Psoas muscle (tissue), 7 donors: ENCODE measurements at regions not wholly inside any gene's neighbourhood (a gene's known extent, or its start where the extent isn't known, plus 50 kb on each side); places are given as distances from the start of the nearest gene placed in this dataset.

Experiments used
- ATAC-seq, 4 donors: fragments of 200-7000 bp; cut with Tn5 transposase; one replicate each; pipeline ENCODE4 v1.9.1; 2020; ENCODE audit warnings: moderate library complexity in 3 of 4, mild to moderate bottlenecking in 2 of 4
- DNase-seq, 2 donors: peaks; one replicate each; pipeline ENCODE4 v3.0.0-alpha.2; 2020
- H3K27ac ChIP-seq: fragments of 200-600 bp; one replicate; pipeline ENCODE4 v1.8.0; 2022
- H3K27me3 ChIP-seq, 3 donors: fragments of 200-600 bp in 1 of 3; one replicate each; pipeline versions ENCODE4 v1.6.1 to v1.8.0; 2013 to 2022; ENCODE audit warnings: low read length in 2 of 3, mild to moderate bottlenecking in 2 of 3, moderate library complexity in 1 of 3; ENCODE audit not compliant: insufficient read depth in 3 of 3
- H3K36me3 ChIP-seq, 2 donors: fragments of 200-600 bp in 1 of 2; one replicate each; pipeline versions ENCODE4 v1.6.1 to v1.8.0; 2013 to 2022; ENCODE audit warnings: low read depth in 1 of 2, mild to moderate bottlenecking in 1 of 2, moderate library complexity in 1 of 2; ENCODE audit not compliant: insufficient read depth in 1 of 2
- H3K4me1 ChIP-seq: fragments of 200-600 bp; one replicate; pipeline ENCODE4 v1.8.0; 2022
- H3K4me3 ChIP-seq: fragments of 200-600 bp; one replicate; pipeline ENCODE4 v1.8.0; 2022; ENCODE audit warnings: mild to moderate bottlenecking
- H3K9me3 ChIP-seq: fragments of 200-600 bp; one replicate; pipeline ENCODE4 v1.8.0; 2022
- WGBS, 3 donors: extraction: QIAGEN DNeasy Blood & Tissue Kit; methylation state at CpG; one replicate each; pipeline versions ENCODE4 v1.1.6 to v1.1.7; 2013; 5-methylcytosine and 5-hydroxymethylcytosine counted together
- intact Hi-C, 2 donors: fragments of 100-400 bp; cut with DNase I; formaldehyde crosslinking; loops; one replicate each; pipeline versions ENCODE4 v1.11.0 to v1.14.2; 2022
- TF ChIP-seq, protein P1 (sequence below): fragments of 200-600 bp; IDR thresholded peaks from one replicate; pipeline ENCODE4 v1.8.0; 2022; ENCODE audit warnings: antibody characterized with exemption
- donor health status: healthy with polysubstance abuse.
- donor health status: DM: no; HTN: no; CAD: no; lungs with moderate emphysema.
- donor health status: Bipolar disorder and iron deficiency.
- donor health status: healthy.
- donor health status: DM: yes; HTN: yes; CAD: no.
- donor health status: DM: no; HTN: no; CAD: no.
- donor health status: DM: yes; HTN: yes; CAD: no.

DNA sequence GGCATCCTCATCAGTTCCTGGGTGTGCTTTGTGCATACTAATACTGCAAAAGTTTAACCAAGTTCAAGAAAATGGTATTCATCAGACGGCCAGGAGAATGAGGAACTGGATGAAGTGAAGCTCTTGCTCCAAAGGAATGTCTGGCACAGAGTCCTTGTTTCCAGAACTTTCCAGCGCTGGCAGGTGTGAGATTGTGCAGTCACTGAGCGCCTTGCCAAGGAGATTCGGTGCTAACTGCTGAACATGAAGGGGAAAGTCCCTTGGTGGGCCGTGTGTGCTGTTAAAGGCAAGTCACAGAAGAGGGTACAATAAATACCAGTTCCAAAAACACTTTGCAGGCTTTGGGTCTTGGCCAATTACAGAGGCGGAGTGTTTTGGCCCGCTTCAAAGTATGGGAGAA lies 262.3 kb upstream of the SOX4 start:
- TF ChIP-seq, protein P1, sequence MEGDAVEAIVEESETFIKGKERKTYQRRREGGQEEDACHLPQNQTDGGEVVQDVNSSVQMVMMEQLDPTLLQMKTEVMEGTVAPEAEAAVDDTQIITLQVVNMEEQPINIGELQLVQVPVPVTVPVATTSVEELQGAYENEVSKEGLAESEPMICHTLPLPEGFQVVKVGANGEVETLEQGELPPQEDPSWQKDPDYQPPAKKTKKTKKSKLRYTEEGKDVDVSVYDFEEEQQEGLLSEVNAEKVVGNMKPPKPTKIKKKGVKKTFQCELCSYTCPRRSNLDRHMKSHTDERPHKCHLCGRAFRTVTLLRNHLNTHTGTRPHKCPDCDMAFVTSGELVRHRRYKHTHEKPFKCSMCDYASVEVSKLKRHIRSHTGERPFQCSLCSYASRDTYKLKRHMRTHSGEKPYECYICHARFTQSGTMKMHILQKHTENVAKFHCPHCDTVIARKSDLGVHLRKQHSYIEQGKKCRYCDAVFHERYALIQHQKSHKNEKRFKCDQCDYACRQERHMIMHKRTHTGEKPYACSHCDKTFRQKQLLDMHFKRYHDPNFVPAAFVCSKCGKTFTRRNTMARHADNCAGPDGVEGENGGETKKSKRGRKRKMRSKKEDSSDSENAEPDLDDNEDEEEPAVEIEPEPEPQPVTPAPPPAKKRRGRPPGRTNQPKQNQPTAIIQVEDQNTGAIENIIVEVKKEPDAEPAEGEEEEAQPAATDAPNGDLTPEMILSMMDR, result no peak
- Histone ChIP-seq H3K36me3 (no peaks in the 10 kb centered on the region), H3K27me3 (no peaks in the 10 kb centered on the region), H3K9me3 (no peaks in the 10 kb centered on the region), H3K27ac (no peak overlapping the region), H3K4me3 (no peak overlapping the region), H3K4me1 (no peaks in the 10 kb centered on the region)
- 22 to 41% (median 26%) methylated on average over 7 of the region's 7 CpGs for WGBS, 3 donors
- DNase-seq (no peak), ATAC-seq (no peak)
- intact Hi-C loops, result no loop called here

DNA sequence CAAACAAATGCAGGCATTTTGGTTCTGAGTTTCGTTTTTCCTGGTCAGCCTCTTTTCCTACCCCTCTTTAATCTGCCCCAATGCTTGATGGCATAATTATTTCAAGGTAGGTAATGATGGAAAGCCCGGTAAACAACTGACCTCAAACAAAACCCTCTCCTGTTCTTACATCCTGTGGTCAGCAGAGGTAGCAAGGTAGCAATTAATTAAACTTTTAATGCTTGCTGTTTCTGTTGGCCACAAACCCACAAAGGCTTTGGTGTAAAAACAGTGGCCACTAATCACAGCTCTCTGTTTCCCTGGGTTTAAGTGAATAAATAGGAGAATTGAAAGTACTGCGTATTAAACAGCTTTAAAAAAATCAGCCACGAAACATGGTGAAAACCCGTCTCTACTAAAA lies 261.5 kb upstream of the SOX4 start:
- Histone ChIP-seq H3K27me3 (no peaks in the 10 kb centered on the region), H3K36me3 (no peaks in the 10 kb centered on the region), H3K4me1 (no peaks in the 10 kb centered on the region), H3K27ac (no peak overlapping the region), H3K4me3 (no peak overlapping the region), H3K9me3 (no peaks in the 10 kb centered on the region)
- ATAC-seq (no peak), DNase-seq (no peak)
- intact Hi-C loops, result no loop called here
- TF ChIP-seq, protein P1, result no peak
- 88 to 92% (median 91%) methylated on average over 5 of the region's 5 CpGs for WGBS, 3 donors

DNA sequence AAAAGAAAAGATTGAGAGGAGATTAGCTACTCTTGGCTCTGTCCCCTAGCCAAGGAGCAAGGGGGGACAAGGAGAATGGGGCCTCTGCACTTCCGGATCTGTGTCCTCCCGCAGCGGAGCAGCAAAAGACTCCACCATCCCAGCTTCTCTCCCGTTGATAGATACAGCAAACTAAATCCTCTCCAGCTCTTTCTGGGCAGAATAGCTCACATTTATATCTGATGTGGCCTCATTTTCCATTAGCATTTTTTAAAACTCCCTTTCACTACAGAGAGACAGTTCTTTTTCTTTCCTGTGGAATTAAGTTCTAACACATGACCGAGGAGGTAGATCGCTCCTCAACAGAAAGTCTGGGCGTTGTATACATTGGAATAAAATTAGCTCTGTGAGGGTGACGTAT lies 260.9 kb upstream of the SOX4 start:
- WGBS, 3 donors, result 82 to 93% (median 90%) methylated on average over 8 of the region's 8 CpGs
- Histone ChIP-seq H3K27ac (no peak overlapping the region), H3K4me1 (no peaks in the 10 kb centered on the region), H3K36me3 (no peaks in the 10 kb centered on the region), H3K27me3 (no peaks in the 10 kb centered on the region), H3K9me3 (no peaks in the 10 kb centered on the region), H3K4me3 (no peak overlapping the region)
- ATAC-seq (no peak), DNase-seq (no peak)
- TF ChIP-seq, protein P1, result no peak
- intact Hi-C loops, result no loop called here

DNA sequence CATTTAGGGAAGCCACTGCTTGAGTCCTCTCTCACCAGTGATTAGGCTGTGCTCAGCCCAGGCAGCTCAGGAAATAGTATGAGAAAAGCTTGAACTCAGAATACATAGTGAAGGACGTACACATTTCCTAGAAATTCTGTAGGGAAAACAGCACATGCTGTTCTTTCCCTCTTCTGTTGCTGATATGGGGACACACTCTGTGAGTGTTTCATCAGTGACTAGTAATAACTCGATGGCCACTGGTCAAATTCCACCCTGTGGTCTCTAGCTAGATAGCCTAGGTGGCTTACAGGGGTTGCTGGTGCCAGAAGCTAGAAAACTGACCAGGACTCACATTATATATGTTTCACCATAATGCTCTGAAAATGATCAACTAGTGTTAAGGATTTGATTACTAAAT lies 259.8 kb upstream of the SOX4 start:
- Histone ChIP-seq H3K36me3 (no peaks in the 10 kb centered on the region), H3K27me3 (peaks cover 0 to 3% (median 0%) of the 10 kb centered on the region in 3 donors), H3K27ac (no peak overlapping the region), H3K9me3 (no peaks in the 10 kb centered on the region), H3K4me3 (no peak overlapping the region), H3K4me1 (no peaks in the 10 kb centered on the region)
- 88 to 98% (median 89%) methylated on average over 2 of the region's 2 CpGs for WGBS, 3 donors
- TF ChIP-seq, protein P1, result no peak
- ATAC-seq (no peak), DNase-seq (no peak)
- intact Hi-C loops, result no loop called here

DNA sequence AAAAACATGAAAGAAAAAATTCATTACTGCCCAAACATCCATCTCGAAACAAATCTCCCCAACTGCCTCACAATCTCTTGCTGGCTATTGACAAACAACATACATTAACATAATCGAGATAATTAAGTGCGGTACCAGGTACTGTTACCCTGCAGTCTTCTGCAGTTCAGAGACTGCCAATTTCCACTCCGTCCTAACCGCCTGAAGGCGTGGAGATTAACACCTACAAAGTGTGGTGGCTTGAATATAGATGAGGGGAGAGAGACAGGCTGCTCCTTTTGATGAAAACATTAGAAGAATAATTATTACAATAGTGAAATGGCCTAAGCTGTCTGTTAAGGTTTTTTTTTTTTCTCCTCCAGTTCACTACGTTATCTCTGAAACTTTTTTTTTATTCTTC lies 258.9 kb upstream of the SOX4 start:
- Histone ChIP-seq H3K27ac (no peak overlapping the region), H3K36me3 (no peaks in the 10 kb centered on the region), H3K27me3 (peaks cover 0 to 3% (median 0%) of the 10 kb centered on the region in 3 donors), H3K4me1 (no peaks in the 10 kb centered on the region), H3K9me3 (no peaks in the 10 kb centered on the region), H3K4me3 (no peak overlapping the region)
- ATAC-seq (no peak), DNase-seq (no peak)
- intact Hi-C loops, result no loop called here
- WGBS, 3 donors, result 91 to 92% (median 92%) methylated on average over 7 of the region's 7 CpGs
- TF ChIP-seq, protein P1, result no peak
